IMR-90 (cell line): ENCODE measurements at regions not wholly inside any gene's neighbourhood (a gene's known extent, or its start where the extent isn't known, plus 50 kb on each side); places are given as distances from the start of the nearest gene placed in this dataset.

Experiments
- ATAC-seq: fragments of 200-7000 bp; cut with Tn5 transposase; 2 replicates; pipeline ENCODE4 v1.9.1; 2020; ENCODE audit warnings: low read depth, mild to moderate bottlenecking, moderate library complexity
- BruUV-seq: library from RNA; stranded (reverse); fragments of 400-500 nt; replicated peaks from 2 replicates; lab custom pipeline; 2021; lab: Mats Ljungman, UMichigan
- CTCF ChIA-PET: fragments of 300-600 bp; formaldehyde crosslinking; extraction: SDS; loops from one replicate; lab custom pipeline; 2021; ENCODE audit warnings: antibody characterized with exemption; lab: Yijun Ruan, JAX
- POLR2A ChIA-PET: fragments of 300-600 bp; sonication (Branson Sonifier 250); formaldehyde crosslinking; loops from one replicate; lab custom pipeline; 2022; ENCODE audit warnings: antibody characterized with exemption; ENCODE audit not compliant: unreplicated experiment; lab: Charles Lee
- DNase-seq: peaks from one replicate; pipeline ENCODE4 v3.0.0; 2013
- H2AFZ ChIP-seq: replicated peaks from 2 replicates; pipeline ENCODE3; 2013; ENCODE audit warnings: low read length, mild to moderate bottlenecking; ENCODE audit not compliant: poor library complexity
- H2AK5ac ChIP-seq: 2 replicates; pipeline ENCODE4 v1.6.1; 2013; ENCODE audit warnings: low read depth, low read length, inconsistent platforms
- H2AK9ac ChIP-seq: replicated peaks from 2 replicates; pipeline ENCODE3; 2013; ENCODE audit warnings: mild to moderate bottlenecking, low read depth, low read length, moderate library complexity; ENCODE audit not compliant: poor library complexity
- H2BK120ac ChIP-seq: 2 replicates; pipeline ENCODE4 v1.6.1; 2013; ENCODE audit warnings: low read depth, low read length, inconsistent platforms
- H2BK15ac ChIP-seq: 3 replicates; pipeline ENCODE4 v1.6.1; 2013; ENCODE audit warnings: low read depth, low read length, inconsistent platforms
- H2BK20ac ChIP-seq: 2 replicates; pipeline ENCODE4 v1.6.1; 2013; ENCODE audit warnings: low read depth, mild to moderate bottlenecking, inconsistent platforms, low read length, moderate library complexity
- H2BK5ac ChIP-seq: 2 replicates; pipeline ENCODE4 v1.6.1; 2013; ENCODE audit warnings: mild to moderate bottlenecking, low read depth, low read length, inconsistent platforms; ENCODE audit not compliant: poor library complexity, severe bottlenecking
- H3K14ac ChIP-seq: replicated peaks from 2 replicates; pipeline ENCODE4 v1.6.1; 2013; ENCODE audit warnings: low read depth, low read length, inconsistent platforms
- H3K18ac ChIP-seq: 2 replicates; pipeline ENCODE4 v1.6.1; 2013; ENCODE audit warnings: low read depth, low read length, control low read depth
- H3K23ac ChIP-seq: 2 replicates; pipeline ENCODE4 v1.6.1; 2013; ENCODE audit warnings: low read depth, low read length, inconsistent platforms
- H3K27ac ChIP-seq: 2 replicates; pipeline ENCODE4 v1.5.1; 2013; ENCODE audit warnings: mild to moderate bottlenecking, control low read depth, low read length; ENCODE audit not compliant: insufficient read depth
- H3K27me3 ChIP-seq: 2 replicates; pipeline ENCODE4 v1.6.1; 2013; ENCODE audit warnings: low read length; ENCODE audit not compliant: control insufficient read depth, insufficient read depth
- H3K36me3 ChIP-seq: 2 replicates; pipeline ENCODE4 v1.6.1; 2013; ENCODE audit warnings: low read length, mixed read lengths; ENCODE audit not compliant: control insufficient read depth, insufficient read depth
- H3K4ac ChIP-seq: 2 replicates; pipeline ENCODE4 v1.6.1; 2013; ENCODE audit warnings: low read depth, low read length, inconsistent platforms
- H3K4me1 ChIP-seq: 2 replicates; pipeline ENCODE4 v1.6.1; 2013; ENCODE audit warnings: low read length, mixed read lengths; ENCODE audit not compliant: control insufficient read depth, insufficient read depth
- H3K4me2 ChIP-seq: 2 replicates; pipeline ENCODE4 v1.6.1; 2013; ENCODE audit warnings: low read depth, mild to moderate bottlenecking, control low read depth, low read length, moderate library complexity
- H3K4me3 ChIP-seq: 2 replicates; pipeline ENCODE4 v1.5.1; 2013; ENCODE audit warnings: low read depth, mild to moderate bottlenecking, control low read depth, low read length, moderate library complexity; ENCODE audit not compliant: insufficient read depth
- H3K56ac ChIP-seq: 2 replicates; pipeline ENCODE4 v1.6.1; 2013; ENCODE audit warnings: low read length, inconsistent platforms; ENCODE audit not compliant: insufficient read depth; ENCODE audit errors: extremely low read depth
- H3K79me1 ChIP-seq, 2 experiments: 2 replicates each; pipeline ENCODE4 v1.6.1; 2013; ENCODE audit warnings: low read length in 2 of 2, inconsistent platforms in 1 of 2, low read depth in 1 of 2
- H3K9ac ChIP-seq: 2 replicates; pipeline ENCODE4 v1.6.1; 2013; ENCODE audit warnings: low read depth, low read length, control low read depth
- H3K9me1 ChIP-seq: 2 replicates; pipeline ENCODE4 v1.6.1; 2013; ENCODE audit warnings: low read length, inconsistent platforms; ENCODE audit not compliant: insufficient read depth
- H3K9me3 ChIP-seq: 2 replicates; pipeline ENCODE4 v1.6.1; 2013; ENCODE audit warnings: low read length; ENCODE audit not compliant: control insufficient read depth, insufficient read depth
- H4K20me1 ChIP-seq: 2 replicates; pipeline ENCODE4 v1.6.1; 2013; ENCODE audit warnings: low read length, inconsistent platforms; ENCODE audit not compliant: insufficient read depth
- H4K5ac ChIP-seq: 2 replicates; pipeline ENCODE4 v1.6.1; 2013; ENCODE audit warnings: mild to moderate bottlenecking, low read depth, low read length, control low read depth
- H4K8ac ChIP-seq, 2 experiments: 2 replicates each; pipeline ENCODE4 v1.6.1; 2013; ENCODE audit warnings: low read depth in 2 of 2, low read length in 2 of 2, control low read depth in 1 of 2, inconsistent platforms in 1 of 2
- H4K91ac ChIP-seq: 2 replicates; pipeline ENCODE4 v1.6.1; 2013; ENCODE audit warnings: low read depth, low read length, inconsistent platforms; ENCODE audit not compliant: insufficient read depth
- CHD1 ChIP-seq: IDR thresholded peaks from 2 replicates; pipeline ENCODE4 v1.6.1; 2012; ENCODE audit warnings: low read depth, low read length, improper control_type of control experiment
- CTCF ChIP-seq: conservative IDR thresholded peaks from 2 replicates; pipeline ENCODE4 v1.5.1; 2012; ENCODE audit warnings: mild to moderate bottlenecking, low read depth, low read length, improper control_type of control experiment
- FOS ChIP-seq: fragments of 150-350 bp; IDR thresholded peaks from 2 replicates; pipeline ENCODE4 v1.6.1; 2016; ENCODE audit warnings: low read depth, low read length
- MAFK ChIP-seq: IDR thresholded peaks from 2 replicates; pipeline ENCODE4 v1.6.1; 2012; ENCODE audit warnings: low read depth, low read length, improper control_type of control experiment
- POLR2A ChIP-seq: IDR thresholded peaks from 2 replicates; pipeline ENCODE4 v1.6.1; 2012; ENCODE audit warnings: mild to moderate bottlenecking, low read depth, low read length
- RAD21 ChIP-seq: IDR thresholded peaks from 2 replicates; pipeline ENCODE4 v1.6.1; 2012; ENCODE audit warnings: low read length, improper control_type of control experiment
- WGBS, 2 experiments: methylation state at CpG; one replicate each; pipeline versions ENCODE4 v1.1.5 to v1.1.7; 2013; ENCODE audit warnings: missing lambda C conversion rate in 2 of 2; ENCODE audit not compliant: insufficient read length in 1 of 2; ENCODE audit errors: extremely low coverage in 2 of 2; 5-methylcytosine and 5-hydroxymethylcytosine counted together
- dilution Hi-C: fragments of 300-500 bp; cut with HindIII; formaldehyde crosslinking; loops from one replicate; pipeline ENCODE4 v1.14.3; 2018; ENCODE audit warnings: low sequenced_read_pairs; ENCODE audit not compliant: unreplicated experiment
- in situ Hi-C: fragments of 300-500 bp; cut with MboI; formaldehyde crosslinking; loops from 3 replicates; pipeline ENCODE4 v1.14.3; 2019; ENCODE audit warnings: low sequenced_read_pairs, inconsistent platforms, mixed read lengths
- intact Hi-C: fragments of 100-400 bp; cut with micrococcal nuclease; formaldehyde crosslinking; loops from 2 replicates; pipeline ENCODE4 v1.10.0; 2022

GRCh38 chr10:128871671-128872231 is 595.3 kb upstream of the MGMT start:
- Histone ChIP-seq H4K8ac (no peak overlapping the region), H2AK9ac (no peak overlapping the region), H4K5ac (no peak overlapping the region), H3K36me3 (no peaks in the 10 kb centered on the region), H3K9ac (no peak overlapping the region), H2BK5ac (no peak overlapping the region), H2AK5ac (no peak overlapping the region), H3K18ac (no peak overlapping the region), H3K4me3 (no peak overlapping the region), H3K14ac (no peak overlapping the region), H2BK120ac (no peak overlapping the region), H3K27me3 (no peaks in the 10 kb centered on the region), H2AFZ (no peak overlapping the region), H3K27ac (no peak overlapping the region), H2BK15ac (no peak overlapping the region), H3K56ac (no peak overlapping the region), H3K23ac (no peak overlapping the region), H4K91ac (no peak overlapping the region), H3K79me1 (no peaks in the 10 kb centered on the region), H3K4me1 (no peaks in the 10 kb centered on the region), H4K20me1 (no peaks in the 10 kb centered on the region), H2BK20ac (no peak overlapping the region), H3K4me2 (no peak overlapping the region), H3K9me1 (no peaks in the 10 kb centered on the region), H3K4ac (no peak overlapping the region), H3K9me3 (peaks cover 26% of the 10 kb centered on the region)
- dilution Hi-C loops, result no loop called here
- ChIA-PET POLR2A (no interaction called here), CTCF (no interaction called here)
- DNase-seq (no peak), ATAC-seq (no peak)
- intact Hi-C loops, result no loop called here
- TF ChIP-seq MAFK (no peak), FOS (no peak), CTCF (no peak), POLR2A (no peak), CHD1 (no peak), RAD21 (no peak)
- 60% methylated on average over 9 of the region's 14 CpGs; no CpG with 5 or more reads in 1 of the 2 experiments for WGBS, 2 experiments
- no TSS peak for BruUV-seq
- in situ Hi-C loops, result no loop called here
